HG03039 (cell line): ENCODE measurements at regions not wholly inside any gene's neighbourhood (a gene's known extent, or its start where the extent isn't known, plus 50 kb on each side); places are given as distances from the start of the nearest gene placed in this dataset.
"Not testable (repeated sequence)": the region's sequence is repeated elsewhere in the genome, so short reads cannot be mapped to it uniquely, and the experiment has no call there.

ENCODE experiments used
- ATAC-seq: cut with Tn5 transposase; IDR thresholded peaks from one replicate; pipeline ENCODE4 v1.9.1; 2021; ENCODE audit warnings: mild to moderate bottlenecking, moderate library complexity; ENCODE audit not compliant: unreplicated experiment

- ATAC-seq = not testable (repeated sequence)
Measured at GRCh38 chr2:111598944-111599343, 285.0 kb downstream of the ANAPC1 start.

DNA sequence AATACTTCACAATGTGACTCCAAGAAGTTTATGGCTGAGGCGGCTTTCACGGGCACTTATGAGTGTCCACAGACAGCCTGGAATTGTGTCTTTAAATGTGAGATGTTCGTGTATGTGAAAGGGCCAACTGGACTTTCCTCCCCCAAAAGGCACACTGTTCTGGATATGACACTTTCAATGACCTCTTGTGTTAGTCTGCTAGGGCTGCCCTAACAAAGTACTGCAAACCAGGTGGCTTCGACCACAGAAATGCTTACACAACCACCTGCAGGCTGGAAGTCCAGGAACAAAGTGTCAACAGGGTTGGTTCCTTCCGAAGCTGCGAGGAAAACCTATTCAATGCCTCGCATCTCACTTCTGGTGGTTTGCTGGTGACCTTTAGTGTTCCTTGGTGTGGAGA lies 281.7 kb downstream of the ANAPC1 start:
- not testable (repeated sequence) for ATAC-seq

DNA sequence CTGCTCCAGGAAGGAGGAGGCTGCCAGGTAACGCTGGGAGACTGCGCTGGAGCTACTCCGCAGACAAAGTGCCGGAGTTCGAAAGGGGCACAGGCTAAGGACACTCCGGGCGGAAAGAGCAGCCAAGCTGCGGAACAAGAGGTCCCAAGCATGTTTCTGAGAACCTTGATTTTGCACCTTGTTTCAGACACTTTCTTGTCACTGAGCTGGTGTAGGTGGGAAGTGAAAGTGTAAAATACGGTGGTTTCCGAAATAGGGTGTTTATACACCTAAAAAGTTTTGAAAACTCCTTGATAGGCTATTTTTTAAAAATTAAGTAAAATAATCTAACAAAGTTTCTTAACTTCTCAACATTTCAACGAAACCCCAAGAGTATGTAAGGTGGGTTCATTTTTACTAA lies 278.2 kb downstream of the ANAPC1 start:
- not testable (repeated sequence) for ATAC-seq

DNA sequence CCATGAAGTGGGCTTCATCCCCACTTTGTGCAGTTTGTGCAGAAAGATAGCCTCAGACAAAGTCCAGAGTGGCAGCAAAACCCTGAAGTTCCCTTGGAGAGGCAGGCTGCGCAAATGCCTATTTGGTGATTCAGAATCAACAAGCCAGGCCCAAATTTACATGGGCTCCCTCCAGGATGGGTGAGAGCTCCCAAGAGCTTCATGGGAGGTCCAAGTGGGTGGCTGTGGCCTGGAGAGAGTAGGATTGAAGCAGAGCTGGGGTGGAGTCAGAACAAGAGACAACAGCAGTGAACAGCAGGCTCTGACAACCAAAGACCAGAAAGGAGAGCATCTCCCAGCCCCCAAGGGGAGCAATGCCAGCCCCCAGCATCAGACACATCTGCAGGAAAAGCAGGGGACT lies 277.4 kb downstream of the ANAPC1 start:
- not testable (repeated sequence) for ATAC-seq

- not testable (repeated sequence) for ATAC-seq
Measured at GRCh38 chr2:111609146-111609844, 274.7 kb downstream of the ANAPC1 start.

GRCh38 chr2:111610035-111610434 lies 274.0 kb downstream of the ANAPC1 start:
- not testable (repeated sequence) for ATAC-seq

DNA sequence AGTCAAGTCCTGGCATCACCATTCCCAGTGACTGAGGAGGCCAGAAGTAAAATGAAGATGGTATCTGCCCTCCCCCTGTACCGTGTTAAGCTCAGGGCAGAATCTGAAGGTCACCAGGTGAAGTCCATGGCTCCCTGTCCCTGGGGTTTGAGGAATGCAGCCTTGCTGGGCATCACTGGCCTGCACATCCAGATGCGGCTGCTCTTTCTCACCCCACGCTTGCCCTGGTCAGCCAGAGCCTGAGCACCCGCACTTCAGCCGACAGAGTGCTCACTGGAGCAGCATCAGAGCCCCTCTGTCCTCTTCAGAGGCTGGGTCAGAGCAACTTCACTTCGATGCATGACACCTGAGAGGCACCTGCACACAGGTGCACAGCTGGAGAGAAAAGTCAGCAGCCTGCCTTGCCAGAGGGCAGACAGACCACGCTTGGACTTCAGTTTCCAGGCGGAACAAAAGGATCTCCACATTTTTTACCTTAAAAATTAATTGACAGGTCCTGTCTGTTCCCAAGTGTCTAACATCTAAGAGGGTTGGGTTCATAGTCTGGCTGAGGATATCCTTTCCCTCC lies 267.3 kb downstream of the ANAPC1 start:
- no peak for ATAC-seq

DNA sequence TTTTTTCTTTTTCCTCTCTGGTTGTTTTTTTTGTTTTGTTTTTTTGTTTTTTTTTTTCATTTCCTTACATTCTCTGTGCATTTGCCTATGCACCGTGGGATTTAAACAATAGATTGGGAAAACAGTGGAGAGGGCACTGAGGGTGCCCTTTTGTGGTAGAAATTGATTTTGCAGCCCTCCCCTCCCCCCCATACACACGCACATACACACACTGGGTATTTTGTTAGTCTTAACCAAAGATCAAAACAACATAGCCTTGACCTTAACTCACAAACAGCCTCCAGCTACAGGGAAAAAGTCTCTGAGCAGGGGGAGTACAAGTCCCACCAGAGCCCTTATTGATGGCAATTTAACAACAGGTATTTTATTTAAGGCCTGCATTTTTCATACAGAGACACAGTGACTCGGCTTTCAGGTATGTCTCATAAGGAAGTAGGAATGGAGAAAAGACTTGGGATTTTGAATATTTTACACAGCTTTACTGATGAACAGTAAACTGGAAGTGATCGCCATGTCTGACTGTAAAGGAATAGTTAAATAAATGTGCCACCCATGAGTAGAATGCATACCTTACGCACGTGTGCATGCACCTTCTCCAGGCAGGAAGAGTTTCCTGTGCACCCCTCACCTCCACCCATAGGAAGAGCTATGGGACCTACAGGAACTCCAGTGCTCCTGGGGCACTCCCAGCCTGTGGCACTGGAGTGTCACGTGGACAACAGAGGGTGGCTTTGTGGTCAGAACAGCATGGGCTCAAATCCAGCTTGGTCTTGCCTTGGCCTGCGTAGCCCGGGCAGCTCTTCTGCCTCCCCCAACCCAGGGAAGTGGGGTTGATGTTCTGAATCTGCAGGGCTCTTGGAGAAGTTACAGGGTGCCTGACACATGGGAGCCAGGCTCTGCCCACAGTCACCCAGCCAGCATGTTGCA lies 266.4 kb downstream of the ANAPC1 start:
- ATAC-seq = no peak

DNA sequence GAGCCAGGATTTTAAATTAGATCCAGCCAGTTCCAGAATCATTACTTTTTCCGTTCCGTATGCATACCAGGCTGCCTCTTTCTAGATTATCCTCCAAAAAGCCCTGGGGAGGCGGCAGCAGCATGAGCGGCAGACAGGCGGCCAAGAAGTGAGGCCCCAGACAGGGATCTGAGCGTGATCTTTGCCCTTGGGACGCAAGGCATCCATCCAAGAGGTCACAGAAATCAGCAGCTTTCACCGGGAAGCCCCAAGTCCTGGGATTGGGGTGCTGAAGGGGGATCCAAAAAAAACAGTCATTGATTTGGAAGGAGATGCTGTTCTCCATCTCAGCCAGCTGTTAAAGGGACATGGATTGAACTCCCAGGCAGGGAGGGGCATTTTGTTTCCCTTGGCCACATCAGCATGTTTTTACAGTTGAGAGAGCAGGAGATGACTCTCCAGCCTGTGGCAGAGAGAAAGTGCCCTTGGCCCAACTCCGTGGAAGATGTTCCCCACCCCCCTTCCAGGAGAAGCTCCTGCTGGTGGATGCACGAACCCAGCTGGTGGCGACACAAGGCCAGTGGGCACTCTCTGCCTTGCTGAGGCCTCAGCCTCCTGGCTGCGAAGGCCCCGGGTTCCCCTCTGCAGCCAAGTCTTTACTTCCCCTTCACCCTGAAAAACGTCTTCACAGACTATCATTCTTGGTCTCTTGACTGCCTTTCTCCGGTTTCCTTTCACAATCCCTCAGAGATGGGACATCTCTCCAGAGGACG lies 265.6 kb downstream of the ANAPC1 start:
- no peak for ATAC-seq

GRCh38 chr2:111618978-111619902 lies 264.8 kb downstream of the ANAPC1 start:
- ATAC-seq = no peak

GRCh38 chr2:111620281-111620680 lies 263.7 kb downstream of the ANAPC1 start:
- no peak for ATAC-seq

DNA sequence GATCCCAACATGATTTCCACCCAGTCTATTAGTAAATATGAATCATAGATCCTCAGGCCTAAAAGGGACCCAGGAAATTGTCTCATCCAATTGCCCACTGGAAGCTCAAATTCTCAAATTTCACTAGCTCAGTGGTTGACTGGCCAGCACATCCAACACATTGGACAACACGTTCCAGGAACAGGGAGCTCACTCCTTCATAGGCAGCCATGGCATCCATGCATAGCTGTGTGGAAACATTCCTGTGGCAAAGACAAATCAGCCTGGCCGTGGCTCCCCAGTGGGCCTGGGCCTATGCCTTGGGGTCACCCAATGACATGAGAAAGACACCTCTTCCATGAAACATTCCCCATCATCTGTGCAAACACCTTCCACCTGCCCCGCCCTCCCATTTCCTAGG lies 261.1 kb downstream of the ANAPC1 start:
- ATAC-seq = no peak

DNA sequence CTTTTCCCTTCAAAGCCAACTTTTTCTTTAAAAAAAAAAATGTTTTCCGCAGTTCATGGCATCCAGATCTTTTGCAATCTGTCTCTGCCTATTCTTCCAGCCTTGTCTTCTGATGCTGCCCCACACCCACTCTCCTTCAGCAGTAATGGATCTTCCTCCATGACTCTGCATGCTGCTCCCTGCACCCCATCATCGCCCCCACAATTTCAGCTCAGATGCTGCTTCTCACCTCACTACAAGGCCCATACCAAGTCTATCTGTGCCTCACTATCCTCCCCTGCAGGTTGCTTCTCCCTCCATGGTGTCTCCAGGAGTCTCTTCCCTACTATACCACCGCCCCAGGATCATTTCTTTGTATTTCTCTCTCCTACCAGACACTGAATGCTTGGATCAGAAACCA lies 260.6 kb downstream of the ANAPC1 start:
- ATAC-seq = no peak

DNA sequence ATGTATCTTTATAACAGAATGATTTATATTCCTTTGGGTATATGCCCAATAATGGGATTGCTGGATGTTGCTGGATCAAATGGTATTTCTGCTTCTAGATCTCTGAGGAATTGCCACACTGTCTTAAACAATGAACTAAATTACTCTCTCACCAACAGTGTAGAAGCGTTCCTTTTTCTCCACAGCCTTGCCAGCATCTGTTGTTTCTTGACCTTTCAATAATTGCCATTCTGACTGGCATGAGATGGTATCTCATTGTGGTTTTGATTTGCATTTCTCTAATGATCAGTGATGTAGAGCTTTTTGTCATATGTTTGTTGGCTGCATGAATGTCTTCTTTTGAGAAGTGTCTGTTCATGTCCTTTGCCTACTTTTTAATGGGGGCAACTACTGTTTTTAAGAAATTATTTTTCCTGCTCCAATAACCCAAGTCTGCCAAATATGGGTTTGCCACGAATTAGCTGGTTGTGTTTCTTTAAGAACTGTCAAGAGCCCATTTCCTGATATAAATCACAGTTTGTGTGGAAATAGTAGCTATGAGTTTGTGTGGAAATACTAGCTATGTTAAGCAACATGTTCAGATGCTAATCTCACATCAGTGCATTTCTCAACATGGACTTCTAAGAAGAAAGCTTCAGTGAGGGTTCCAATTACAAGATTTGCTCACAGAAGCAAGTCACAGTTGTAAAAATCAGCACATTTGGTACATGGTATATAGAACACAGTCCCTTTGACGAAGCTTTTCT lies 259.4 kb downstream of the ANAPC1 start:
- no peak for ATAC-seq

DNA sequence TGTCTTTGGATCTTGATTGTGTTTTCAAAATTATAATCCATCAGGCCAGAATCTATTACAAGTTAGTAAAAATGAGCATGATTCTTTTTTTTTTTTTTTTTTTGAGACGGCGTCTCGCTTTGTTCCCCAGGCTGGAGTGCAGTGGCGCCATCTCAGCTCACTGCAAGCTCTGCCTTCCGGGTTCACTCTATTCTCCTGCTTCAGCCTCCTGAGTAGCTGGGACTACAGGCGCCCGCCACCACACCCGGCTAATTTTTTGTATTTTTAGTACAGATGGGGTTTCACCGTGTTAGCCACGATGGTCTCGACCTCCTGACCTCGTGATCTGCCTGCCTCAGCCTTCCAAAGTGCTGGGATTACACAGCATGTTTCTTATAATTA lies 258.8 kb downstream of the ANAPC1 start:
- ATAC-seq = not testable (repeated sequence)

DNA sequence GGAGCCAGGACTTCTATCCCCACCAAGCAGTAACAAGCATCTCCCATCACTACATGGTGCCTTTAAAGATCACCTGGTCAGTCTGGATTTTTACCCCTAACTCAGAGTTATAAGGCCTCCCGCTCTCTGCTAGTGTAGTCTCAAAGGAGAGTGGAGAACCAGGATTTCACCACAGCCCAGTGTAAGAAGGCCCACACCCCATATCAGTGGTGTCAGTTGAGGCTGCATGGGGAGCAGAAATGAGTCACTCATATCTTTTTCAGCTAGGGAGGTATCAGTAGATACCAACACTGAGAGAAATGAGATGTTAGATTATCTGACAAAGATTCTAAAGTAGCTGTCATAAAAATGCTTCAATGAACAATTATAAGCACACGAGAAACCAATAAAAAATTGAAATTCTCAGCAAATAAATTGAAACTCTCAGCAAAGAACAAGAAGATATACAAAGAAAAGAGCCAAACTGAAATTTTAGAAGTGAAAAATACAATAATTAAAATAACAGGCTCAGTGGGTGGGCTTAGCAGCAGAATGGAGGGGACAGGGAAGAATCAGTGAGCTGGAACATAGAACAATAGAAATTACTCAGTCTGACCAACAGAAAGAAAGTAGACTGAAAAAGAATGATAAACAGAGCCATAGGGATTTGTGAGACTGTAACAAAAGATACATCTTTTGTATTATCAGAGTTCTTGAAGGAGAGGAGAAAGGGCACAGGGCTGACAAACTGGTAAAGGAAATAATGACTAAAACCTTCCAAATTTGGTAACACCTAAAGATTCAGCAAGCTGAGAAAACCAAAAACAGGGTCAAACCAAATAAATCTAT lies 257.7 kb downstream of the ANAPC1 start:
- ATAC-seq = no peak

DNA sequence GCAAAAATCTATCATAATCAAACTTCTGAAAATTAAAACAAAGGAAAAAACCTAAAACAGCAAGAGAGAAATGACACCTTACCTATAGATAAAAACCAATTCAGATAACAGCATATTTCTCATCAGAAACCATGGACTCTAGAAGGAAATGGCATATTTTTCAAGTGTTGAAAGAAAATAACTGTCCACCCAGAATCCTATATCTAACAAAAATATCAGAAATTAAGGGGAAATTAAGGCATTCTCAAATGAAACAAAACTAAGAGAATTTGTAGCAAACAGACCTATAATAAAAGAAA lies 257.2 kb downstream of the ANAPC1 start:
- ATAC-seq = no peak

DNA sequence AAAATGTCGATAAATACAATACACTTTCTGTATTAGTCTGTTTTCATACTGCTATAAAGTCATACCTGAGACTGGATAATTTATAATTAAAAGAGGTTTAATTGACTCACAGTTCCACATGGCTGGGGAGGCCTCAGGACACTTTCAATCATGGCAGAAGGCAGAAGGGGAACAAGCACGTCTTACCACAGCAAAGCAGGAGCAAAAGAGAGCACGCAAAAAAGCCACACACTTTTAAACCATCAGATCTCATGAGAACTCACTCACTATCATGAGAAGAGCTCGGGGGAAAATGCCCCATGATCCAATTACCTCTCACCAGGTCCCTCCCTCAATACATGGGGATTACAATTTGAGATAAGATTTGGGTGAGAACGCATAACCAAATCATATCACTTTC lies 256.7 kb downstream of the ANAPC1 start:
- ATAC-seq = no peak

GRCh38 chr2:111628221-111628620 lies 255.8 kb downstream of the ANAPC1 start:
- no peak for ATAC-seq
